Activated naive CD4-positive, alpha-beta T cell treated with anti-CD3 and anti-CD28 coated beads, Interleukin-2, amount 10 ng/mL, durations not matched to agents 7 days and 5 days (primary cell): ENCODE measurements at regions not wholly inside any gene's neighbourhood (a gene's known extent, or its start where the extent isn't known, plus 50 kb on each side); places are given as distances from the start of the nearest gene placed in this dataset.
"Not testable (repeated sequence)": the region's sequence is repeated elsewhere in the genome, so short reads cannot be mapped to it uniquely, and the experiment has no call there.

Experiments
- CTCF ChIA-PET: fragments of 350-600 bp; sonication (Branson Sonifier 250); formaldehyde crosslinking; loops from one replicate; lab custom pipeline; 2021; ENCODE audit warnings: antibody characterized with exemption; lab: Charles Lee
- DNase-seq: peaks from one replicate; pipeline ENCODE4 v3.0.0-alpha.2; 2020
- H3K27ac Mint-ChIP-seq: one replicate; pipeline ENCODE4 v1.8.0; 2021; ENCODE audit warnings: mild to moderate bottlenecking, moderate library complexity, mixed read lengths
- H3K27me3 Mint-ChIP-seq: one replicate; pipeline ENCODE4 v1.8.0; 2021; ENCODE audit warnings: mild to moderate bottlenecking, mixed read lengths
- H3K36me3 Mint-ChIP-seq: one replicate; pipeline ENCODE4 v1.8.0; 2021; ENCODE audit warnings: mixed read lengths
- H3K4me1 Mint-ChIP-seq: one replicate; pipeline ENCODE4 v1.8.0; 2021; ENCODE audit warnings: mixed read lengths
- H3K4me3 Mint-ChIP-seq: one replicate; pipeline ENCODE4 v1.8.0; 2021; ENCODE audit warnings: mild to moderate bottlenecking, moderate library complexity, mixed read lengths
- H3K9me3 Mint-ChIP-seq: one replicate; pipeline ENCODE4 v1.8.0; 2021; ENCODE audit warnings: mixed read lengths

DNA sequence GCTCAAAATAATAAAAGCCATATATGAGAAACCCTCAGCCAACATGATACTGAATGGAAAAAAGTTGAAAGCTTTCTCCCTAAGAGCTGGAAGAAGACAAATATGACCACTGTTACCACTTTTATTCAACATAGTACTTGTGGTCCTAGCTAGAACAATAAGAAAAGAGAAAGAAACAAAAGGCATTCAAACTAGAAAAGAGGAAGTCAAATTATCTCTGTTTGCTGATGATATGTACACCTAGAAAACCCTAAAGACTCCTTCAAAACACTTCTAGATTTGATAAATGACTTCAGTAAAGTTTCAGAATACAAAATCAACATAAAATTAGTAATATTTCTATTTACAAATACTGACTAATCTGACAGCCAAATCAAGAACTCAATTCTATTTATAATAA lies 328.8 kb upstream of the GCFC2 start:
- no peaks in the 10 kb centered on the region for H3K36me3 Mint-ChIP-seq
- H3K27ac Mint-ChIP-seq: no peak overlapping the region
- no peak for DNase-seq
- no peaks in the 10 kb centered on the region for H3K4me1 Mint-ChIP-seq
- no peaks in the 10 kb centered on the region for H3K27me3 Mint-ChIP-seq
- CTCF ChIA-PET: no interaction called here
- peaks cover 5% of the 10 kb centered on the region for H3K9me3 Mint-ChIP-seq
- H3K4me3 Mint-ChIP-seq: no peak overlapping the region

- Mint-ChIP-seq H3K9me3 (peaks cover 10% of the 10 kb centered on the region), H3K27ac (no peak overlapping the region), H3K4me1 (no peaks in the 10 kb centered on the region), H3K36me3 (no peaks in the 10 kb centered on the region), H3K27me3 (no peaks in the 10 kb centered on the region), H3K4me3 (no peak overlapping the region)
- DNase-seq: no peak
- CTCF ChIA-PET: no interaction called here
Observed at GRCh38 chr2:76027761-76028160, 317.0 kb upstream of the GCFC2 start.

GRCh38 chr2:76019128-76019527 lies 308.4 kb upstream of the GCFC2 start:
- DNase-seq: no peak
- H3K27me3 Mint-ChIP-seq: no peaks in the 10 kb centered on the region
- H3K9me3 Mint-ChIP-seq: peaks cover 2% of the 10 kb centered on the region
- no peaks in the 10 kb centered on the region for H3K36me3 Mint-ChIP-seq
- no peak overlapping the region for H3K27ac Mint-ChIP-seq
- no peak overlapping the region for H3K4me3 Mint-ChIP-seq
- H3K4me1 Mint-ChIP-seq: no peaks in the 10 kb centered on the region
- CTCF ChIA-PET: interaction anchor here (0.9 kb wide), 1 partner anchor 35 kb away, joined by 3 read pairs; no protein-coding TSS in a partner anchor

- Mint-ChIP-seq H3K36me3 (no peaks in the 10 kb centered on the region), H3K27me3 (no peaks in the 10 kb centered on the region), H3K4me3 (no peak overlapping the region), H3K4me1 (no peaks in the 10 kb centered on the region), H3K9me3 (no peaks in the 10 kb centered on the region), H3K27ac (no peak overlapping the region)
- CTCF ChIA-PET: no interaction called here
- DNase-seq: no peak
Observed at GRCh38 chr2:76009484-76009883, 298.8 kb upstream of the GCFC2 start.

DNA sequence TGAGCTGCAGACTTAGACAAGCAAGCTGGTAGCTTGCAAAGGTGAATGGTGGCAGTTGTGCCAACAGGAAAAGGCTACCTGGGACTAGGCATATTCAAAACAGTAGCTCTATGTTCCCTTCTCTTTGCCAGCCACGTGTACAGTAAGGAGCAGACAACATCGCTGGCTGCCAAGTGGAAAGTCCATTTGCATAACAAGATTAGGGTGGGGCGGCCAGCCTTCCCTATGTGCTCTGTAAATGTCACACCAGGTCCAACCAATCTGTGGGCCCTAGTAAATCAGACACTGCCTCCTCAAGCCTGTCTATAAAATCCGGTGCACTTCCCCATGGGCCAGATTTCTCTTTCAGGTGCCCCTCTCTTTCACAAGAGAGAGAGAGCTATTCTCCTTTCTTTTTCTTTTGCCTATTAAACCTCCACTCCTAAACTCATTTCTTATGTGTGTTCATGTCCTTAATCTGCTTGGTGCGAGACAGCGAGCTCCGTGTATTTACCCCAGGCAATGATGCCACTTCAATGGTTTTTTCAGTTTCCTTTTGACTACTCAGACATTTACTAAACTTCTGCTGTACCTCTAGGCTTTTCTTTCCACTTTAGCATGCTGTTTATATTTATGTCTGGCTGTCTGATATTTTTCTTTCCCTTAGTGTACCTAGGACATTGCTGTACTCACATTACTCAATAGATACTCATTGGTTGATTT lies 297.4 kb upstream of the GCFC2 start:
- Mint-ChIP-seq H3K36me3 (no peaks in the 10 kb centered on the region), H3K27me3 (no peaks in the 10 kb centered on the region), H3K27ac (no peak overlapping the region), H3K4me1 (no peaks in the 10 kb centered on the region), H3K9me3 (peaks cover 2% of the 10 kb centered on the region), H3K4me3 (no peak overlapping the region)
- CTCF ChIA-PET: no interaction called here
- no peak for DNase-seq

GRCh38 chr2:76000425-76000824 lies 289.7 kb upstream of the GCFC2 start:
- Mint-ChIP-seq H3K9me3 (peaks cover 8% of the 10 kb centered on the region), H3K36me3 (no peaks in the 10 kb centered on the region), H3K27me3 (no peaks in the 10 kb centered on the region), H3K27ac (no peak overlapping the region), H3K4me3 (no peak overlapping the region), H3K4me1 (no peaks in the 10 kb centered on the region)
- DNase-seq: no peak
- CTCF ChIA-PET: no interaction called here

DNA sequence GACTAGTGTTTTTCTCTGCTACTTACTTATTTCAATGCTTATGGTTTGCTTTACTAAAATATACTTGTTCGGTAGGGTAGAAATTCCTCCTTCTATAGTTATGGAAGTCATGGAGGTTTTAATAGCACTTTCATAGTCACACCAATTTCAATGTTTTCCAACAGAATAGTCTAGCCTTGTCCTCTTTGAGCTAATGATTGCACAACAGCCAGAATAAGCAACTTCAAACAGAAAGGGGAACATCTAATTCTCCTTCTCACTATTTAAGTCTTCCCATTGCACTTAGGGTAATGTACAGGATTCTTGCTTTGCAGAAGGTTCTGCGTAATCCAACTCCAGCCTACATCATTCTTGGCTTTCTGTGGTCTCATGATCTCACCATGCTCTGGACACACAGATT lies 287.7 kb upstream of the GCFC2 start:
- no peak for DNase-seq
- peaks cover 11% of the 10 kb centered on the region for H3K9me3 Mint-ChIP-seq
- H3K36me3 Mint-ChIP-seq: no peaks in the 10 kb centered on the region
- H3K27ac Mint-ChIP-seq: no peak overlapping the region
- CTCF ChIA-PET: no interaction called here
- no peaks in the 10 kb centered on the region for H3K4me1 Mint-ChIP-seq
- H3K27me3 Mint-ChIP-seq: no peaks in the 10 kb centered on the region
- no peak overlapping the region for H3K4me3 Mint-ChIP-seq

- Mint-ChIP-seq H3K27ac (no peak overlapping the region), H3K36me3 (no peaks in the 10 kb centered on the region), H3K4me1 (no peaks in the 10 kb centered on the region), H3K27me3 (no peaks in the 10 kb centered on the region), H3K4me3 (no peak overlapping the region), H3K9me3 (peaks cover 15% of the 10 kb centered on the region)
- CTCF ChIA-PET: no interaction called here
- no peak for DNase-seq
Observed at GRCh38 chr2:75994759-75995158, 284.0 kb upstream of the GCFC2 start.

DNA sequence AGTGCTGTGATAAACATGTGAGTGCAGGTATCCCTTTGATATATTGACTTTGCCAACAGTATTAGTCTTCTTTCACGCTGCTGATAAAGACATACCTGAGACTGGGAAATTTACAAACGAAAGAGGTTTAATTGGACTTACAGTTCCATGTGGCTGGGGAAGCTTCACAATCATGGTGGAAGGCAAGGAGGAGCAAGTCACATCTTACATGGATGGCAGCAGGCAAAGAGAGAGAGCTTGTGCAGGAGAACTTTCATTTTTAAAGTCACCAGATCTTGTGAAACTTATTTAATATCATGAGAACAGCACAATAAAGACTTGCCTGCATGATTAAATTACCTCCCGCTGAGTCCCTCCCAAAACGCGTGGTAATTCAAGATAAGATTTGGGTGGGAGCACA lies 277.9 kb upstream of the GCFC2 start:
- H3K27ac Mint-ChIP-seq, CTCF ChIA-PET, H3K27me3 Mint-ChIP-seq, H3K36me3 Mint-ChIP-seq, DNase-seq, H3K4me3 Mint-ChIP-seq, H3K4me1 Mint-ChIP-seq: not testable (repeated sequence)
- H3K9me3 Mint-ChIP-seq: peaks cover 17% of the 10 kb centered on the region

- Mint-ChIP-seq H3K27me3 (no peaks in the 10 kb centered on the region), H3K36me3 (no peaks in the 10 kb centered on the region), H3K27ac (no peak overlapping the region), H3K9me3 (peaks cover 10% of the 10 kb centered on the region), H3K4me1 (no peaks in the 10 kb centered on the region), H3K4me3 (no peak overlapping the region)
- no peak for DNase-seq
- CTCF ChIA-PET: no interaction called here
Observed at GRCh38 chr2:75986617-75987016, 275.9 kb upstream of the GCFC2 start.

- no peak for DNase-seq
- H3K4me3 Mint-ChIP-seq: no peak overlapping the region
- H3K9me3 Mint-ChIP-seq: peaks cover 8% of the 10 kb centered on the region
- H3K27me3 Mint-ChIP-seq: no peaks in the 10 kb centered on the region
- no peaks in the 10 kb centered on the region for H3K4me1 Mint-ChIP-seq
- H3K36me3 Mint-ChIP-seq: no peaks in the 10 kb centered on the region
- no peak overlapping the region for H3K27ac Mint-ChIP-seq
- CTCF ChIA-PET: no interaction called here
Observed at GRCh38 chr2:75982719-75983118, 272.0 kb upstream of the GCFC2 start.

DNA sequence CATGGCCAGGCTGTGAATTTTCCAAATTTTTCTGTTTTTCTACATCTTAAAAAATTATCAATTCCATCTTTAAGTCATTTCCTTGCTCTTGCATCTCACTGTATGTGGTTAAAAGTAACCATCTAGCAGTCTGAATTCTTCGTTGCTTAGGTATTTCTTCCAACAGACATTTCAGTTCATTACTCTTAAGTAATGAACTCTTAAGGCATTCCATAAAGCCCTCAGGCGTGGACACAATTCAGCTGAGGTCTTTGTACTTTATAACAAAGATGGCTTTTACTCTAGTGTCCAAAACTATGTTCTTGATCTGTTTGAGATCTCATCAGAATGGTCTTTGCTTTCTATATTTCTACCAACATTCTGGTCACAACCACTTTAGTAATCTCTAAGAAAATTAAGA lies 253.9 kb upstream of the GCFC2 start:
- DNase-seq: no peak
- CTCF ChIA-PET: no interaction called here
- H3K9me3 Mint-ChIP-seq: no peaks in the 10 kb centered on the region
- H3K27ac Mint-ChIP-seq: no peak overlapping the region
- H3K27me3 Mint-ChIP-seq: no peaks in the 10 kb centered on the region
- H3K4me3 Mint-ChIP-seq: no peak overlapping the region
- H3K4me1 Mint-ChIP-seq: no peaks in the 10 kb centered on the region
- no peaks in the 10 kb centered on the region for H3K36me3 Mint-ChIP-seq

DNA sequence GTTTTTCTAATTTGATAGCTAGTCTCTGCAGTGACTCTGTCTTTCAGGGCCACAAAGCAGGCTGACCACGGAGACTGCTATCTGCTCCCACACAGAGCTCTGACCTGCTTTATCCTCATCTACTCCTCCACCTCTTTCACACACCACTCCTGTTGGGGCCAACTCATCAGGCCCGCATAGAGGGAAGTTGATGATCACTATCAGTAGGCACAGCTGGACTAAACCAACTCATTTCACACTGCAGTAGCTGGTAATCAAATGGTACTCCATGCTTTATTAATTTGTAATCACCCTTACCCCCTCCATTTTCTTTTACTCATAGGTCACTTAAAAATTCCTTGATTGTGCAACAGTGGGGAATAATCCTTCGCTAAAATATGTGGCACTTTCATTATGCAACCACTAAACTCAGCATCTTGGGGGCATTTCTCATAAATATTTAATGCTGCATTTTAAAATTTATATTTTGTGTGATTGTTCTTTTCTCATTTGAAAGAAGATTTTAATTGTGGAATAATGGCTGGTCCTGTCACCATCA lies 249.8 kb upstream of the GCFC2 start:
- Mint-ChIP-seq H3K36me3 (no peaks in the 10 kb centered on the region), H3K27me3 (no peaks in the 10 kb centered on the region), H3K9me3 (no peaks in the 10 kb centered on the region), H3K27ac (no peak overlapping the region), H3K4me3 (no peak overlapping the region), H3K4me1 (no peaks in the 10 kb centered on the region)
- CTCF ChIA-PET: no interaction called here
- DNase-seq: no peak

GRCh38 chr2:75959724-75960471 lies 249.2 kb upstream of the GCFC2 start:
- no peak overlapping the region for H3K4me3 Mint-ChIP-seq
- H3K4me1 Mint-ChIP-seq: no peaks in the 10 kb centered on the region
- H3K9me3 Mint-ChIP-seq: no peaks in the 10 kb centered on the region
- CTCF ChIA-PET: no interaction called here
- H3K27me3 Mint-ChIP-seq: no peaks in the 10 kb centered on the region
- H3K27ac Mint-ChIP-seq: no peak overlapping the region
- no peak for DNase-seq
- H3K36me3 Mint-ChIP-seq: no peaks in the 10 kb centered on the region

DNA sequence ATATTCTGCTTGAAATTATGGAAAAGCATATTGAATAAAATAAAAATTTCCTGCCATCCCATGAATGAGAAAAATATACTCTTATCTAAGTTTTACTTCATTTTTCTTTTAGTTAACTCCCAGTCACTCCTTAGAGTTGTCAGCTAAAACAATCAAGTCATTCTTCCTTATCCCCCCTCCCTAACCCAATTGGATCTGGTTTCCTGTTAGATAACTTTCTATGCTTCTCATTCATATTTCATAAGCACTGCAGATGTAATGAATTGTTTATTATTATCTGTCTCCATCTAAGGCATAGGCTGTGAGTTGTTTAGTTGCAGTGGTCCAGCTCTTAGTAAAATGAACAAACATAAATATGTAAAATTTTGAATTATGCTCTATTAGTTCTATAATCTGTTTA lies 244.0 kb upstream of the GCFC2 start:
- no peak for DNase-seq
- CTCF ChIA-PET: no interaction called here
- no peaks in the 10 kb centered on the region for H3K27me3 Mint-ChIP-seq
- H3K4me3 Mint-ChIP-seq: no peak overlapping the region
- no peaks in the 10 kb centered on the region for H3K9me3 Mint-ChIP-seq
- no peaks in the 10 kb centered on the region for H3K36me3 Mint-ChIP-seq
- no peaks in the 10 kb centered on the region for H3K4me1 Mint-ChIP-seq
- no peak overlapping the region for H3K27ac Mint-ChIP-seq
